Body of pancreas (tissue), 4 donors: ENCODE measurements at regions not wholly inside any gene's neighbourhood (a gene's known extent, or its start where the extent isn't known, plus 50 kb on each side); places are given as distances from the start of the nearest gene placed in this dataset.

Experiments used
- ATAC-seq: fragments of 150-250 bp; one replicate; pipeline ENCODE4 v1.9.1; 2016
- DNase-seq, 4 donors: peaks; one replicate each; pipeline ENCODE4 v3.0.0-alpha.2; 2019
- H3K27ac ChIP-seq, 4 donors: fragments of 200-600 bp; sonication (generic); 1 replicate in 3 of 4; 2 replicates in 1 of 4; pipeline versions ENCODE4 v1.5.1 to v1.6.1; 2016 to 2019; ENCODE audit warnings: mild to moderate bottlenecking in 1 of 4, mixed read lengths in 1 of 4, moderate library complexity in 1 of 4
- H3K27me3 ChIP-seq, 2 donors: fragments of 200-600 bp; sonication (generic); one replicate each; pipeline ENCODE4 v1.6.0; 2016; ENCODE audit warnings: mild to moderate bottlenecking in 1 of 2
- H3K36me3 ChIP-seq, 2 donors: fragments of 200-600 bp; sonication (generic); replicated peaks in 1 of 2; 2 replicates each; pipeline ENCODE4 v1.5.1; 2016; ENCODE audit warnings: low read depth in 2 of 2; ENCODE audit not compliant: insufficient read depth in 1 of 2
- H3K4me1 ChIP-seq: fragments of 200-600 bp; sonication (generic); one replicate; pipeline ENCODE4 v1.6.0; 2016
- H3K4me3 ChIP-seq, 2 donors: fragments of 200-600 bp; sonication (generic); 1 replicate in 1 of 2; 2 replicates in 1 of 2; pipeline ENCODE4 v1.5.1; 2016 to 2019
- H3K9me3 ChIP-seq, 3 donors: fragments of 200-600 bp; sonication (generic); 1 replicate in 2 of 3; 2 replicates in 1 of 3; pipeline ENCODE4 v1.5.1; 2016
- CTCF ChIP-seq, 7 experiments: fragments of 450-650 bp in 4 of 7; fragments of 200-600 bp in 3 of 7; sonication (generic) in 3 of 7; IDR thresholded peaks; one replicate each; pipeline ENCODE4 v1.5.1; 2016 to 2019; ENCODE audit warnings: antibody characterized with exemption in 7 of 7
- POLR2A ChIP-seq, 3 donors: fragments of 450-650 bp; IDR thresholded peaks; one replicate each; pipeline ENCODE4 v1.6.1; 2016; ENCODE audit warnings: antibody characterized with exemption in 3 of 3, mild to moderate bottlenecking in 2 of 3
- WGBS, 2 donors: methylation state at CpG; one replicate each; pipeline ENCODE4 v1.1.5; 2017; 5-methylcytosine and 5-hydroxymethylcytosine counted together
- intact Hi-C: fragments of 100-400 bp; cut with DNase I; formaldehyde crosslinking; loops from one replicate; pipeline ENCODE4 v1.15.1; 2023

- TF ChIP-seq CTCF (IDR thresholded peaks at IDR 0.05): no peak
- TF ChIP-seq POLR2A (IDR thresholded peaks at IDR 0.05): no peak
- no peak for ATAC-seq
- WGBS, 2 donors: 77 to 83% methylated on average over 6 of the region's 6 CpGs
- intact Hi-C loops: no loop called here
- Histone ChIP-seq H3K27ac (no peak overlapping the region), H3K4me1 (no peaks in the 10 kb centered on the region), H3K36me3 (no peaks in the 10 kb centered on the region), H3K27me3 (no peaks in the 10 kb centered on the region), H3K9me3 (no peaks in the 10 kb centered on the region), H3K4me3 (no peak overlapping the region)
- no peak for DNase-seq
Measured at GRCh38 chr3:86254480-86254879, 736.5 kb downstream of the VGLL3 start.

- ATAC-seq: no peak
- H3K4me1 ChIP-seq: no peaks in the 10 kb centered on the region
- no peak overlapping the region for H3K4me3 ChIP-seq
- no peak for DNase-seq
- TF ChIP-seq POLR2A (IDR thresholded peaks at IDR 0.05) (no peak), CTCF (IDR thresholded peaks at IDR 0.05) (no peak)
- intact Hi-C loops: no loop called here
- H3K27me3 ChIP-seq: no peaks in the 10 kb centered on the region
- WGBS, 2 donors: 15 to 16% methylated on average over 1 of the region's 1 CpG
- H3K36me3 ChIP-seq: no peaks in the 10 kb centered on the region
- no peak overlapping the region for H3K27ac ChIP-seq
- H3K9me3 ChIP-seq: no peaks in the 10 kb centered on the region
Measured at GRCh38 chr3:86251781-86252180, 739.2 kb downstream of the VGLL3 start.

- 51 to 63% methylated on average over 1 of the region's 1 CpG for WGBS, 2 donors
- Histone ChIP-seq H3K4me3 (no peak overlapping the region), H3K36me3 (no peaks in the 10 kb centered on the region), H3K27ac (no peak overlapping the region), H3K27me3 (no peaks in the 10 kb centered on the region), H3K9me3 (no peaks in the 10 kb centered on the region), H3K4me1 (no peaks in the 10 kb centered on the region)
- TF ChIP-seq POLR2A (IDR thresholded peaks at IDR 0.05): no peak
- no peak for TF ChIP-seq CTCF (IDR thresholded peaks at IDR 0.05)
- intact Hi-C loops: no loop called here
- DNase-seq: no peak
- no peak for ATAC-seq
Measured at GRCh38 chr3:86249833-86250232, 741.1 kb downstream of the VGLL3 start.

- no peak overlapping the region for H3K4me3 ChIP-seq
- no peaks in the 10 kb centered on the region for H3K9me3 ChIP-seq
- H3K27ac ChIP-seq: no peak overlapping the region
- ATAC-seq (no peak), DNase-seq (no peak)
- H3K36me3 ChIP-seq: no peaks in the 10 kb centered on the region
- TF ChIP-seq CTCF (IDR thresholded peaks at IDR 0.05) (no peak), POLR2A (IDR thresholded peaks at IDR 0.05) (no peak)
- WGBS, 2 donors: 2 to 8% methylated on average over 1 of the region's 1 CpG
- no peaks in the 10 kb centered on the region for H3K4me1 ChIP-seq
- no peaks in the 10 kb centered on the region for H3K27me3 ChIP-seq
- intact Hi-C loops: no loop called here
Measured at GRCh38 chr3:86245360-86245759, 745.6 kb downstream of the VGLL3 start.

GRCh38 chr3:86244905-86245304 lies 746.0 kb downstream of the VGLL3 start:
- no peaks in the 10 kb centered on the region for H3K27me3 ChIP-seq
- H3K4me1 ChIP-seq: no peaks in the 10 kb centered on the region
- no peaks in the 10 kb centered on the region for H3K9me3 ChIP-seq
- H3K4me3 ChIP-seq: no peak overlapping the region
- 27 to 37% methylated on average over 3 of the region's 3 CpGs for WGBS, 2 donors
- H3K27ac ChIP-seq: no peak overlapping the region
- DNase-seq: no peak
- intact Hi-C loops: no loop called here
- TF ChIP-seq POLR2A (IDR thresholded peaks at IDR 0.05) (no peak), CTCF (IDR thresholded peaks at IDR 0.05) (no peak)
- no peaks in the 10 kb centered on the region for H3K36me3 ChIP-seq
- no peak for ATAC-seq
